SU-DHL-6 (cell line): ENCODE measurements at regions not wholly inside any gene's neighbourhood (a gene's known extent, or its start where the extent isn't known, plus 50 kb on each side); places are given as distances from the start of the nearest gene placed in this dataset.

Source experiments
- H2AFZ ChIP-seq: fragments of 200-600 bp; sonication (generic); 2 replicates; pipeline ENCODE4 v1.6.1; 2014; ENCODE audit warnings: low read depth, mild to moderate bottlenecking, moderate library complexity, mixed read lengths, antibody characterized with exemption, low read length; ENCODE audit not compliant: severe bottlenecking
- H3F3A ChIP-seq: fragments of 200-600 bp; shearing (Covaris generic); 2 replicates; pipeline ENCODE4 v1.6.0; 2016; ENCODE audit warnings: antibody characterized with exemption, mild to moderate bottlenecking; ENCODE audit not compliant: insufficient read depth
- H3K27ac ChIP-seq: fragments of 200-600 bp; sonication (generic); 2 replicates; pipeline ENCODE4 v1.5.1; 2016; ENCODE audit warnings: low read depth, mild to moderate bottlenecking, low read length, moderate library complexity, mixed read lengths
- H3K27me3 ChIP-seq: fragments of 200-600 bp; sonication (generic), shearing (Covaris generic); 2 replicates; pipeline ENCODE4 v1.6.0; 2014; ENCODE audit warnings: mild to moderate bottlenecking, low read length
- H3K36me3 ChIP-seq: fragments of 200-600 bp; sonication (generic); 2 replicates; pipeline ENCODE4 v1.6.1; 2014; ENCODE audit warnings: mild to moderate bottlenecking, low read length, mixed read lengths
- H3K4me2 ChIP-seq: fragments of 300-600, 200-600 bp; shearing (Covaris generic), sonication (generic); 2 replicates; pipeline ENCODE4 v1.6.0; 2014; ENCODE audit warnings: low read length, low read depth, mild to moderate bottlenecking; ENCODE audit not compliant: poor library complexity, severe bottlenecking
- H3K4me3 ChIP-seq: fragments of 200-600 bp; sonication (generic); 2 replicates; pipeline ENCODE4 v1.5.1; 2014; ENCODE audit warnings: antibody characterized with exemption, low read length, mild to moderate bottlenecking, mixed read lengths; ENCODE audit not compliant: insufficient read depth, poor library complexity, severe bottlenecking
- H3K79me2 ChIP-seq: fragments of 200-600 bp; sonication (generic); 2 replicates; pipeline ENCODE4 v1.6.1; 2014; ENCODE audit warnings: mild to moderate bottlenecking, low read length, moderate library complexity; ENCODE audit not compliant: insufficient read depth
- H3K9ac ChIP-seq: fragments of 200-600 bp; sonication (generic); 2 replicates; pipeline ENCODE4 v1.7.0; 2014; ENCODE audit warnings: mild to moderate bottlenecking, low read length
- H3K9me2 ChIP-seq: fragments of 200-600 bp; sonication (generic); replicated peaks from 2 replicates; pipeline ENCODE4 v1.6.1; 2014; ENCODE audit warnings: low read length; ENCODE audit not compliant: insufficient read depth
- H3K9me3 ChIP-seq: fragments of 200-600 bp; sonication (generic); 2 replicates; pipeline ENCODE4 v1.6.1; 2014; ENCODE audit warnings: low read length, mixed read lengths; ENCODE audit not compliant: insufficient read depth
- H4K20me1 ChIP-seq: fragments of 200-600 bp; sonication (generic); 2 replicates; pipeline ENCODE4 v1.6.1; 2014; ENCODE audit warnings: low read depth, mild to moderate bottlenecking, antibody characterized with exemption, low read length, moderate library complexity, mixed read lengths
- EZH2phosphoT487 ChIP-seq: fragments of 200-600 bp; sonication (generic), shearing (Covaris generic); conservative IDR thresholded peaks from 2 replicates; pipeline ENCODE4 v1.6.1; 2018; ENCODE audit warnings: mild to moderate bottlenecking, antibody characterized with exemption, low read length, moderate library complexity, mixed read lengths
- TF ChIP-seq, protein P1 (sequence below): fragments of 200-600 bp; sonication (generic); IDR thresholded peaks from one replicate; pipeline ENCODE4 v1.5.1; 2017; ENCODE audit warnings: antibody characterized with exemption, mild to moderate bottlenecking, low read length, moderate library complexity; ENCODE audit not compliant: insufficient read depth, poor library complexity, severe bottlenecking

DNA sequence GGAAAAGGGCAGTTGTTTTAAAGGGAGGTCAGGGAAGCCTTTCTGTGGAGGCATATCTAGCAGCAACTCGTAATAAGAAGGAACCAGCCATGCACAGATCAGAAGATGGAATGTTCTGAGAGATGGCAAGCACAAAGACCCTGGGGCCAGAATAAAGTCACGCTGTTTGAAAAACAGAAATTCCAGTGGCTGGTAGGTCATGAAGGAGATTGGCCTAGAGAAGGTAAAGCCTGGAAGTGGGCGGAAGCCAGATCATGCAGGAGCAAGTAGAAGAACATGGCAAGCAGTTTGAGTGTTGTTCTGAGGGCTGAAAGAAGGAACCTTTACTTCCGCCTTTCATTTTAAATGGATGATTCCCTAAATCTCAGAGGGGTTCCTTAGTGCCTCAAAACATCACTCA lies 208.1 kb upstream of the PPP2R3A start:
- Histone ChIP-seq H2AFZ (no peak overlapping the region), H3K4me3 (no peak overlapping the region), H3K27ac (no peak overlapping the region), H3K9me2 (no peaks in the 10 kb centered on the region), H3K79me2 (no peaks in the 10 kb centered on the region), H3K4me2 (no peak overlapping the region), H3K9ac (no peak overlapping the region), H3K36me3 (no peaks in the 10 kb centered on the region), H3F3A (no peaks in the 10 kb centered on the region), H4K20me1 (no peaks in the 10 kb centered on the region), H3K27me3 (no peaks in the 10 kb centered on the region), H3K9me3 (no peaks in the 10 kb centered on the region)
- no peak for TF ChIP-seq EZH2phosphoT487
- TF ChIP-seq, protein P1, sequence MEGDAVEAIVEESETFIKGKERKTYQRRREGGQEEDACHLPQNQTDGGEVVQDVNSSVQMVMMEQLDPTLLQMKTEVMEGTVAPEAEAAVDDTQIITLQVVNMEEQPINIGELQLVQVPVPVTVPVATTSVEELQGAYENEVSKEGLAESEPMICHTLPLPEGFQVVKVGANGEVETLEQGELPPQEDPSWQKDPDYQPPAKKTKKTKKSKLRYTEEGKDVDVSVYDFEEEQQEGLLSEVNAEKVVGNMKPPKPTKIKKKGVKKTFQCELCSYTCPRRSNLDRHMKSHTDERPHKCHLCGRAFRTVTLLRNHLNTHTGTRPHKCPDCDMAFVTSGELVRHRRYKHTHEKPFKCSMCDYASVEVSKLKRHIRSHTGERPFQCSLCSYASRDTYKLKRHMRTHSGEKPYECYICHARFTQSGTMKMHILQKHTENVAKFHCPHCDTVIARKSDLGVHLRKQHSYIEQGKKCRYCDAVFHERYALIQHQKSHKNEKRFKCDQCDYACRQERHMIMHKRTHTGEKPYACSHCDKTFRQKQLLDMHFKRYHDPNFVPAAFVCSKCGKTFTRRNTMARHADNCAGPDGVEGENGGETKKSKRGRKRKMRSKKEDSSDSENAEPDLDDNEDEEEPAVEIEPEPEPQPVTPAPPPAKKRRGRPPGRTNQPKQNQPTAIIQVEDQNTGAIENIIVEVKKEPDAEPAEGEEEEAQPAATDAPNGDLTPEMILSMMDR, result no peak

DNA sequence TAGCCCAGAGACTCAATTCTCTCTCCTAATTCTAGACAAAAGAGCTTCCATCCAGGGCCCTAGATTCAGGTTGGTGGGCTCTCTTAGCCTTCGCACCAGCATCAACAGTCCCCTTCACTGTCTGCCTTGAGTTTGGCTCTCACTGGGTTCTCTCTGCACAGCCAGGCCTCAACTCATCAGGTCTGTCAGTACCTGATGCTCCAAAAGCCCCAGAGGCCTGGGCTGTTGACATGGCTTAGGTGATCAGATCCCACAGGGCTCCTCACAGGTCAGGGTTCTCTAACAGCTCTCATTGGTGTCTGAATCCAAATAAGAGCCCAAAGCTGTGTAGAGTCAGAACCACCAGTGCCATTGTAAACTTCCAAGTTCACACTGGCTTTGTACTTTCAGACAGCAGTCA lies 206.6 kb upstream of the PPP2R3A start:
- no peaks in the 10 kb centered on the region for H3K36me3 ChIP-seq
- H3K27ac ChIP-seq, result no peak overlapping the region
- no peak overlapping the region for H3K4me3 ChIP-seq
- no peaks in the 10 kb centered on the region for H3K9me3 ChIP-seq
- TF ChIP-seq, protein P1, result no peak
- TF ChIP-seq EZH2phosphoT487, result no peak
- H3K4me2 ChIP-seq, result no peak overlapping the region
- H2AFZ ChIP-seq, result no peak overlapping the region
- H3K9ac ChIP-seq, result no peak overlapping the region
- no peaks in the 10 kb centered on the region for H4K20me1 ChIP-seq
- H3F3A ChIP-seq, result no peaks in the 10 kb centered on the region
- H3K79me2 ChIP-seq, result no peaks in the 10 kb centered on the region
- no peaks in the 10 kb centered on the region for H3K27me3 ChIP-seq
- no peaks in the 10 kb centered on the region for H3K9me2 ChIP-seq

DNA sequence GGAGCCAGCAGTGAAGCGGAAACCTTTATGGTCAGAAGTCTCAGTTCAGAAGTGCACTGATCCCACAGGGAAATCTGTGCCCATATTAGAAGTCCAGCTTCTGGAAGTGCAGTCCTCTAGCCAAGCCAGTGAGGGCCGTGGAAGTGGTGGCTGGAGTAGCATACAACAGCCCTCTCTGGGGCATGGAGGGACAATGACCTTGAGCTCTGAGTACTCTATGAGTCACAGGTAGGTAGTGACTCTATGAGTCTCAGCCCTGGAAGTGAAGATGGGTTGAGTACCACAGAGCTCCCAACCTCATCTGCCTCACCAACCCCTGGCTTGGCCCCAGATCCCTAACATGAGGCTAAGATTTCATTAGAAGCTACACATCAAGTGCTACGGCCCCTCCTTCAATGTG lies 205.9 kb upstream of the PPP2R3A start:
- H3K9ac ChIP-seq, result no peak overlapping the region
- no peaks in the 10 kb centered on the region for H3K27me3 ChIP-seq
- no peak for TF ChIP-seq EZH2phosphoT487
- TF ChIP-seq, protein P1, result no peak
- no peaks in the 10 kb centered on the region for H3K9me3 ChIP-seq
- H2AFZ ChIP-seq, result no peak overlapping the region
- H3K9me2 ChIP-seq, result no peaks in the 10 kb centered on the region
- no peak overlapping the region for H3K4me3 ChIP-seq
- no peak overlapping the region for H3K4me2 ChIP-seq
- no peaks in the 10 kb centered on the region for H3F3A ChIP-seq
- H3K27ac ChIP-seq, result no peak overlapping the region
- H3K79me2 ChIP-seq, result no peaks in the 10 kb centered on the region
- no peaks in the 10 kb centered on the region for H4K20me1 ChIP-seq
- no peaks in the 10 kb centered on the region for H3K36me3 ChIP-seq
